Epithelial cell of esophagus (primary cell): ENCODE measurements at regions not wholly inside any gene's neighbourhood (a gene's known extent, or its start where the extent isn't known, plus 50 kb on each side); places are given as distances from the start of the nearest gene placed in this dataset.
A peak's percentile ranks its signal among the peaks of the same experiment; 100 is the strongest.

ENCODE experiments used
- DNase-seq: peaks from one replicate; pipeline ENCODE4 v3.0.0; 2010; ENCODE audit warnings: low read depth
- H3K4me3 ChIP-seq: 2 replicates; pipeline ENCODE4 v1.5.1; 2011; ENCODE audit warnings: mild to moderate bottlenecking, low read length, control low read depth
- CTCF ChIP-seq: IDR thresholded peaks from 2 replicates; pipeline ENCODE4 v1.5.1; 2011; ENCODE audit warnings: low read depth, mild to moderate bottlenecking, low read length, control low read depth, inconsistent platforms; ENCODE audit not compliant: insufficient read depth; ENCODE audit errors: missing control alignments

- DNase-seq = no peak
- TF ChIP-seq CTCF = no peak
- no peak overlapping the region for H3K4me3 ChIP-seq
Observed at GRCh38 chr6:9020001-9020400, 584.7 kb upstream of the SLC35B3 start.

- peak; percentile 4 for DNase-seq
- no peak for TF ChIP-seq CTCF
- no peak overlapping the region for H3K4me3 ChIP-seq
Observed at GRCh38 chr6:9009931-9010330, 574.6 kb upstream of the SLC35B3 start.

GRCh38 chr6:9007027-9007426 lies 571.7 kb upstream of the SLC35B3 start:
- H3K4me3 ChIP-seq = no peak overlapping the region
- no peak for TF ChIP-seq CTCF
- no peak for DNase-seq

- peak; percentile 59 for DNase-seq
- H3K4me3 ChIP-seq = no peak overlapping the region
- no peak for TF ChIP-seq CTCF
Observed at GRCh38 chr6:9002833-9003232, 567.5 kb upstream of the SLC35B3 start.

- no peak for TF ChIP-seq CTCF
- DNase-seq = no peak
- H3K4me3 ChIP-seq = no peak overlapping the region
Observed at GRCh38 chr6:8995156-8995555, 559.8 kb upstream of the SLC35B3 start.

- TF ChIP-seq CTCF = no peak
- DNase-seq = peak; percentile 66
- H3K4me3 ChIP-seq = no peak overlapping the region
Observed at GRCh38 chr6:8993111-8993510, 557.8 kb upstream of the SLC35B3 start.

GRCh38 chr6:8991844-8992243 lies 556.5 kb upstream of the SLC35B3 start:
- no peak for TF ChIP-seq CTCF
- H3K4me3 ChIP-seq = no peak overlapping the region
- no peak for DNase-seq
